HCT116 (cell line): ENCODE measurements at regions not wholly inside any gene's neighbourhood (a gene's known extent, or its start where the extent isn't known, plus 50 kb on each side); places are given as distances from the start of the nearest gene placed in this dataset.

Experiments used
- CEBPB ChIP-seq: IDR thresholded peaks from 2 replicates; pipeline ENCODE4 v1.6.1; 2012; ENCODE audit warnings: low read depth
- EZH2 ChIP-seq: fragments of 200-600 bp; sonication (generic); IDR thresholded peaks from 2 replicates; pipeline ENCODE4 v1.6.1; 2017; ENCODE audit warnings: antibody characterized with exemption, mixed run types
- POLR2A ChIP-seq: IDR thresholded peaks from 2 replicates; pipeline ENCODE4 v1.7.0; 2011; ENCODE audit warnings: borderline replicate concordance; ENCODE audit not compliant: insufficient read depth, insufficient read length; ENCODE audit errors: extremely low read depth
- POLR2AphosphoS5 ChIP-seq: IDR thresholded peaks from 2 replicates; pipeline ENCODE4 v1.6.1; 2011; ENCODE audit warnings: mild to moderate bottlenecking, low read depth, low read length, moderate library complexity
- RAD21 ChIP-seq: IDR thresholded peaks from 2 replicates; pipeline ENCODE4 v1.6.1; 2012; ENCODE audit warnings: low read depth, mild to moderate bottlenecking
- SRF ChIP-seq: IDR thresholded peaks from 2 replicates; pipeline ENCODE4 v1.6.1; 2012; ENCODE audit warnings: low read depth
- TF ChIP-seq, protein P1 (sequence below), 3 experiments: fragments of 200-600 bp in 1 of 3; sonication (generic) in 1 of 3; IDR thresholded peaks in 2 of 3; conservative IDR thresholded peaks in 1 of 3; 2 replicates each; pipeline ENCODE4 v1.5.1; 2012 to 2017; ENCODE audit warnings: low read depth in 2 of 3, low read length in 2 of 3, antibody characterized with exemption in 1 of 3, borderline replicate concordance in 1 of 3, control low read depth in 1 of 3, mild to moderate bottlenecking in 1 of 3, mixed read lengths in 1 of 3, mixed run types in 1 of 3, moderate library complexity in 1 of 3; ENCODE audit not compliant: insufficient read depth in 1 of 3

DNA sequence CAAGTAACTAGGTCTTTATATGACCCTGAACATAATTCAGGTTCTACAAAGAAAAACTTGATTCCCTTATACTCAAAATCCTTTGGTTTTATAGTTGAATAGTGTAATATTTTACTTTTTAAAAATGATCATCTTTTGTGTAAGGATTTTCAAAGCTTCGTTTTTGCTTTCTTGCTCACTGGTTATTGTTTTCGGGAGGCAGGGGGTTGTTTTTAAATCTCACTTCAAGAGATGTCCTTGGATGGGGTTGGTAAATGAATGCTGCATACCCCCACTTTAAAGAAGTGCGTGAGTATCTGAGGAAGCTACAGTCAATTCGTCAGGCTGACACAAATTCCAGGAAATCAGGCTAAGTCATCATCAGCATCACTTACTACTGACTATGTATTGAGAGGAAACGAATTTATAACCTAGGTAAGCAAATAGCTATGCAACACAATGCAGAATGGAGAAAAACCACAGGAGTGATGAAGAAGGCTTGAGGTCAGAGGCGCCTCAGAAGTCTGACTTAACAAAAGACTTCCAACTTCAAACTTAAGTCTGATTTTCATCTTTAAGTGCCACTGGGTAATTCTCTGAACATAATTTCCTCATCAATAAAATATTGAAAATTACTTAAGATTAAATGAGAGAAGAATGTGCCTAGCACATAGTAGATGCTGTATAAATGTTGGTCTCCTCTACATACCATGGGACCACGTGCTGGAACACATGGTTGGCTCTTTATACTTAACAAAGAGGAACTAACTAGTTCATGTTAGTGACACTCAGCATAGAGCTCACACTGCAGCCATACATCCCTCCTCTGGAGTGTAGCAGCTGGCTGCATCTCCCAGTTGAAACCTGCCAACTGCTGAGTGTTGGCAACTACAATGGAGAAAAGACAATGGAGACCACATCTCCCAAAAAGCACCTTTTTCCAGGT is 106.0 kb upstream of the KIF2A start:
- TF ChIP-seq, protein P1, sequence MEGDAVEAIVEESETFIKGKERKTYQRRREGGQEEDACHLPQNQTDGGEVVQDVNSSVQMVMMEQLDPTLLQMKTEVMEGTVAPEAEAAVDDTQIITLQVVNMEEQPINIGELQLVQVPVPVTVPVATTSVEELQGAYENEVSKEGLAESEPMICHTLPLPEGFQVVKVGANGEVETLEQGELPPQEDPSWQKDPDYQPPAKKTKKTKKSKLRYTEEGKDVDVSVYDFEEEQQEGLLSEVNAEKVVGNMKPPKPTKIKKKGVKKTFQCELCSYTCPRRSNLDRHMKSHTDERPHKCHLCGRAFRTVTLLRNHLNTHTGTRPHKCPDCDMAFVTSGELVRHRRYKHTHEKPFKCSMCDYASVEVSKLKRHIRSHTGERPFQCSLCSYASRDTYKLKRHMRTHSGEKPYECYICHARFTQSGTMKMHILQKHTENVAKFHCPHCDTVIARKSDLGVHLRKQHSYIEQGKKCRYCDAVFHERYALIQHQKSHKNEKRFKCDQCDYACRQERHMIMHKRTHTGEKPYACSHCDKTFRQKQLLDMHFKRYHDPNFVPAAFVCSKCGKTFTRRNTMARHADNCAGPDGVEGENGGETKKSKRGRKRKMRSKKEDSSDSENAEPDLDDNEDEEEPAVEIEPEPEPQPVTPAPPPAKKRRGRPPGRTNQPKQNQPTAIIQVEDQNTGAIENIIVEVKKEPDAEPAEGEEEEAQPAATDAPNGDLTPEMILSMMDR (IDR thresholded peaks at IDR 0.05 in 2 of 3, conservative IDR thresholded peaks at IDR 0.05 in 1 of 3; ENCODE audit: borderline replicate concordance in 1 of 3, insufficient read depth in 1 of 3, low read depth in 2 of 3, low read length in 2 of 3), result no peak
- TF ChIP-seq POLR2AphosphoS5, result no peak
- no peak for TF ChIP-seq CEBPB
- TF ChIP-seq EZH2, result no peak
- no peak for TF ChIP-seq POLR2A
- TF ChIP-seq SRF, result no peak
- no peak for TF ChIP-seq RAD21
